ENCODE measurements at regions not wholly inside any gene's neighbourhood (a gene's known extent, or its start where the extent isn't known, plus 50 kb on each side); places are given as distances from the start of the nearest gene placed in this dataset.
"Not testable (repeated sequence)": the region's sequence is repeated elsewhere in the genome, so short reads cannot be mapped to it uniquely, and the experiment has no call there.

- Mint-ChIP-seq H3K27me3 (ENCODE audit: low read depth, unreplicated experiment) (peaks cover 10% of the 10 kb centered on the region), H3K4me1 (ENCODE audit: low read depth, unreplicated experiment) (no peaks in the 10 kb centered on the region), H3K27ac (ENCODE audit: unreplicated experiment) (no peak overlapping the region), H3K4me3 (ENCODE audit: unreplicated experiment) (no peak overlapping the region), H3K36me3 (ENCODE audit: low read depth, unreplicated experiment) (peaks cover 7% of the 10 kb centered on the region), H3K9me3 (ENCODE audit: unreplicated experiment) (peaks cover 40% of the 10 kb centered on the region)
- FAIRE-seq, result no peak
- Histone ChIP-seq H3K4me2 (ENCODE audit: low read length) (no peak overlapping the region), H3K9me3 (ENCODE audit: insufficient read depth, low read depth, low read length) (peaks cover 16% of the 10 kb centered on the region), H3K4me3 (ENCODE audit: insufficient read depth, low read depth, low read length) (no peak overlapping the region), H2AFZ (ENCODE audit: low read depth, low read length) (no peak overlapping the region), H3K27ac (ENCODE audit: low read depth, low read length) (no peak overlapping the region), H3K9ac (ENCODE audit: low read length) (no peak overlapping the region), H3K4me1 (ENCODE audit: insufficient read depth, low read length) (no peaks in the 10 kb centered on the region), H3K27me3 (ENCODE audit: insufficient read depth, low read length) (no peaks in the 10 kb centered on the region), H4K20me1 (ENCODE audit: insufficient read depth, low read length) (no peaks in the 10 kb centered on the region), H3K79me2 (ENCODE audit: insufficient read depth, low read length) (no peaks in the 10 kb centered on the region), H3K36me3 (ENCODE audit: insufficient read depth, low read length) (no peaks in the 10 kb centered on the region)
- TF ChIP-seq CTCF (IDR thresholded peaks at IDR 0.05; ENCODE audit: insufficient read depth, low read depth, low read length) (no peak), EZH2 (IDR thresholded peaks at IDR 0.05; ENCODE audit: insufficient read depth, low read length) (no peak)
- DNase-seq (ENCODE audit: low read depth), result no peak
These were observed 54.8 kb upstream of the ADAMTS2 start for GRCh38 chr5:179400020-179400419.

GRCh38 chr5:179399327-179399726 lies 54.1 kb upstream of the ADAMTS2 start:
- DNase-seq (ENCODE audit: low read depth); FAIRE-seq; H3K4me3 Mint-ChIP-seq (ENCODE audit: unreplicated experiment): not testable (repeated sequence)

GRCh38 chr5:179397516-179397915 lies 52.3 kb upstream of the ADAMTS2 start:
- H3K9me3 Mint-ChIP-seq (ENCODE audit: unreplicated experiment), result peaks cover 39% of the 10 kb centered on the region
- H3K9ac ChIP-seq (ENCODE audit: low read length), result no peak overlapping the region
- no peaks in the 10 kb centered on the region for H4K20me1 ChIP-seq (ENCODE audit: insufficient read depth, low read length)
- no peaks in the 10 kb centered on the region for H3K36me3 ChIP-seq (ENCODE audit: insufficient read depth, low read length)
- FAIRE-seq (no peak), DNase-seq (ENCODE audit: low read depth) (no peak)
- no peaks in the 10 kb centered on the region for H3K4me1 ChIP-seq (ENCODE audit: insufficient read depth, low read length)
- no peaks in the 10 kb centered on the region for H3K79me2 ChIP-seq (ENCODE audit: insufficient read depth, low read length)
- no peaks in the 10 kb centered on the region for H3K27me3 ChIP-seq (ENCODE audit: insufficient read depth, low read length)
- H3K4me1 Mint-ChIP-seq (ENCODE audit: low read depth, unreplicated experiment), result peaks cover 10% of the 10 kb centered on the region
- peaks cover 5% of the 10 kb centered on the region for H3K36me3 Mint-ChIP-seq (ENCODE audit: low read depth, unreplicated experiment)
- TF ChIP-seq CTCF (IDR thresholded peaks at IDR 0.05; ENCODE audit: insufficient read depth, low read depth, low read length) (no peak), EZH2 (IDR thresholded peaks at IDR 0.05; ENCODE audit: insufficient read depth, low read length) (no peak)
- H3K27ac ChIP-seq (ENCODE audit: low read depth, low read length), result no peak overlapping the region
- H3K4me3 ChIP-seq (ENCODE audit: insufficient read depth, low read depth, low read length), result no peak overlapping the region
- no peak overlapping the region for H3K4me3 Mint-ChIP-seq (ENCODE audit: unreplicated experiment)
- H3K27ac Mint-ChIP-seq (ENCODE audit: unreplicated experiment), result no peak overlapping the region
- H2AFZ ChIP-seq (ENCODE audit: low read depth, low read length), result no peak overlapping the region
- H3K9me3 ChIP-seq (ENCODE audit: insufficient read depth, low read depth, low read length), result peaks cover 13% of the 10 kb centered on the region
- no peak overlapping the region for H3K4me2 ChIP-seq (ENCODE audit: low read length)
- no peaks in the 10 kb centered on the region for H3K27me3 Mint-ChIP-seq (ENCODE audit: low read depth, unreplicated experiment)

More at GRCh38 chr5:179399327-179399726, 54.1 kb upstream of the ADAMTS2 start:
- H3K4me3 ChIP-seq (ENCODE audit: insufficient read depth, low read depth, low read length); H3K4me1 Mint-ChIP-seq (ENCODE audit: low read depth, unreplicated experiment); H3K27me3 ChIP-seq (ENCODE audit: insufficient read depth, low read length); H3K4me2 ChIP-seq (ENCODE audit: low read length); H3K36me3 Mint-ChIP-seq (ENCODE audit: low read depth, unreplicated experiment); H3K36me3 ChIP-seq (ENCODE audit: insufficient read depth, low read length); H3K27ac Mint-ChIP-seq (ENCODE audit: unreplicated experiment); H4K20me1 ChIP-seq (ENCODE audit: insufficient read depth, low read length); H3K79me2 ChIP-seq (ENCODE audit: insufficient read depth, low read length); H3K9ac ChIP-seq (ENCODE audit: low read length); H3K4me1 ChIP-seq (ENCODE audit: insufficient read depth, low read length); H3K27ac ChIP-seq (ENCODE audit: low read depth, low read length); H2AFZ ChIP-seq (ENCODE audit: low read depth, low read length): not testable (repeated sequence)
- Mint-ChIP-seq H3K9me3 (ENCODE audit: unreplicated experiment) (peaks cover 40% of the 10 kb centered on the region), H3K27me3 (ENCODE audit: low read depth, unreplicated experiment) (peaks cover 10% of the 10 kb centered on the region)
- peaks cover 11% of the 10 kb centered on the region for H3K9me3 ChIP-seq (ENCODE audit: insufficient read depth, low read depth, low read length)

All from astrocyte (in vitro differentiated cells and primary cell).